SK-N-SH treated with all-trans-retinoic acid at 6 μM for 48 hours (cell line): ENCODE measurements at regions not wholly inside any gene's neighbourhood (a gene's known extent, or its start where the extent isn't known, plus 50 kb on each side); places are given as distances from the start of the nearest gene placed in this dataset.

Source experiments
- ARNTL ChIP-seq: fragments of 450-650 bp; formaldehyde crosslinking; IDR thresholded peaks from 2 replicates; pipeline ENCODE4 v1.5.0; 2020; ENCODE audit warnings: low read depth, mild to moderate bottlenecking, moderate library complexity, borderline replicate concordance
- RARB ChIP-seq: fragments of 250-450 bp; sonication (Bioruptor Pico); IDR thresholded peaks from 2 replicates; pipeline ENCODE4 v1.8.0; 2021; ENCODE audit warnings: mild to moderate bottlenecking, moderate library complexity
- SNAI2 ChIP-seq: fragments of 250-450 bp; sonication (Bioruptor Pico); IDR thresholded peaks from 2 replicates; pipeline ENCODE4 v1.5.0; 2020; ENCODE audit warnings: mild to moderate bottlenecking, moderate library complexity
- TOX ChIP-seq: fragments of 250-450 bp; sonication (Bioruptor Pico); IDR thresholded peaks from 2 replicates; pipeline ENCODE4 v1.8.0; 2021; ENCODE audit warnings: mild to moderate bottlenecking, moderate library complexity, borderline replicate concordance
- ZC3H10 ChIP-seq: fragments of 250-450 bp; sonication (Bioruptor Pico); IDR thresholded peaks from 2 replicates; pipeline ENCODE4 v1.5.1; 2021; ENCODE audit warnings: mild to moderate bottlenecking, moderate library complexity
- ZFP3 ChIP-seq: fragments of 250-450 bp; sonication (Bioruptor Pico); IDR thresholded peaks from 2 replicates; pipeline ENCODE4 v1.5.0; 2020; ENCODE audit warnings: mild to moderate bottlenecking, moderate library complexity
- ZNF565 ChIP-seq: fragments of 450-650 bp; formaldehyde crosslinking; conservative IDR thresholded peaks from 2 replicates; pipeline ENCODE4 v1.5.0; 2020; ENCODE audit warnings: low read depth, mild to moderate bottlenecking, moderate library complexity
- ZNF8 ChIP-seq: fragments of 450-650 bp; formaldehyde crosslinking; IDR thresholded peaks from 2 replicates; pipeline ENCODE4 v1.5.0; 2020; ENCODE audit warnings: mild to moderate bottlenecking, moderate library complexity
- TF ChIP-seq, protein P1 (sequence below): fragments of 250-450 bp; sonication (Bioruptor Pico); IDR thresholded peaks from 2 replicates; pipeline ENCODE4 v1.5.0; 2020; ENCODE audit warnings: mild to moderate bottlenecking, moderate library complexity
- TF ChIP-seq, protein P2 (sequence below): fragments of 250-450 bp; sonication (Bioruptor Pico); IDR thresholded peaks from 2 replicates; pipeline ENCODE4 v1.8.0; 2021; ENCODE audit warnings: low read depth, mild to moderate bottlenecking, moderate library complexity, borderline replicate concordance
- TF ChIP-seq, protein P3 (sequence below): fragments of 250-450 bp; sonication (Bioruptor Pico); IDR thresholded peaks from 2 replicates; pipeline ENCODE4 v1.8.0; 2020; ENCODE audit warnings: mild to moderate bottlenecking, moderate library complexity, borderline replicate concordance
- TF ChIP-seq, protein P4 (sequence below): fragments of 250-450 bp; sonication (Bioruptor Pico); IDR thresholded peaks from 2 replicates; pipeline ENCODE4 v1.5.1; 2020; ENCODE audit warnings: low read depth, mild to moderate bottlenecking, moderate library complexity

DNA sequence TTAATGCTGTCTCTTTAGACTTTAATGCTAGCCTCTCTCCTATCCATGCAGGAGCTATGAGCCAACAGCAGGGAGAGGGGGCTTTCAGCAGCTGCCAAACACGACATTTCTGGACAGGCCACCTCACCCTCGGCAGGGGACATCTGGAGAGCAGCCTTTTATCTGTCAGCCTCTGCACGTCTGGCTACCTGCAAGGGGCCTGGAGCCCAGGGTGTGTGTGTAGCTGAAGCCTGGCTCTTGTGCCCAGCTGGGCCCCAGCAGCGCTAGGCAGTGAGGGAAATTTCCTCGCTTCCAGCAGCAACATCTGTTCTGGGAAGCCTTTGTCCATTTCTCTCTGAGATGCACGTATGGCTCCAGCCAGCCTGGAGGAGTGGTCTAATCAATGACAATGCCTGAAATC lies 728.7 kb upstream of the ID2 start:
- TF ChIP-seq ZFP3 (CRISPR knock-in tag) (no peak), ARNTL (CRISPR knock-in tag) (no peak), SNAI2 (CRISPR knock-in tag) (no peak), ZC3H10 (CRISPR knock-in tag) (no peak), ZNF565 (no peak), TOX (CRISPR knock-in tag) (no peak), ZNF8 (CRISPR knock-in tag) (peak; percentile 68; the same call in 1 of the 2 replicates), RARB (CRISPR knock-in tag) (no peak)
- TF ChIP-seq, protein P1, sequence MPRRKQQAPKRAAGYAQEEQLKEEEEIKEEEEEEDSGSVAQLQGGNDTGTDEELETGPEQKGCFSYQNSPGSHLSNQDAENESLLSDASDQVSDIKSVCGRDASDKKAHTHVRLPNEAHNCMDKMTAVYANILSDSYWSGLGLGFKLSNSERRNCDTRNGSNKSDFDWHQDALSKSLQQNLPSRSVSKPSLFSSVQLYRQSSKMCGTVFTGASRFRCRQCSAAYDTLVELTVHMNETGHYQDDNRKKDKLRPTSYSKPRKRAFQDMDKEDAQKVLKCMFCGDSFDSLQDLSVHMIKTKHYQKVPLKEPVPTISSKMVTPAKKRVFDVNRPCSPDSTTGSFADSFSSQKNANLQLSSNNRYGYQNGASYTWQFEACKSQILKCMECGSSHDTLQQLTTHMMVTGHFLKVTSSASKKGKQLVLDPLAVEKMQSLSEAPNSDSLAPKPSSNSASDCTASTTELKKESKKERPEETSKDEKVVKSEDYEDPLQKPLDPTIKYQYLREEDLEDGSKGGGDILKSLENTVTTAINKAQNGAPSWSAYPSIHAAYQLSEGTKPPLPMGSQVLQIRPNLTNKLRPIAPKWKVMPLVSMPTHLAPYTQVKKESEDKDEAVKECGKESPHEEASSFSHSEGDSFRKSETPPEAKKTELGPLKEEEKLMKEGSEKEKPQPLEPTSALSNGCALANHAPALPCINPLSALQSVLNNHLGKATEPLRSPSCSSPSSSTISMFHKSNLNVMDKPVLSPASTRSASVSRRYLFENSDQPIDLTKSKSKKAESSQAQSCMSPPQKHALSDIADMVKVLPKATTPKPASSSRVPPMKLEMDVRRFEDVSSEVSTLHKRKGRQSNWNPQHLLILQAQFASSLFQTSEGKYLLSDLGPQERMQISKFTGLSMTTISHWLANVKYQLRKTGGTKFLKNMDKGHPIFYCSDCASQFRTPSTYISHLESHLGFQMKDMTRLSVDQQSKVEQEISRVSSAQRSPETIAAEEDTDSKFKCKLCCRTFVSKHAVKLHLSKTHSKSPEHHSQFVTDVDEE = peak; percentile 84
- TF ChIP-seq, protein P2, sequence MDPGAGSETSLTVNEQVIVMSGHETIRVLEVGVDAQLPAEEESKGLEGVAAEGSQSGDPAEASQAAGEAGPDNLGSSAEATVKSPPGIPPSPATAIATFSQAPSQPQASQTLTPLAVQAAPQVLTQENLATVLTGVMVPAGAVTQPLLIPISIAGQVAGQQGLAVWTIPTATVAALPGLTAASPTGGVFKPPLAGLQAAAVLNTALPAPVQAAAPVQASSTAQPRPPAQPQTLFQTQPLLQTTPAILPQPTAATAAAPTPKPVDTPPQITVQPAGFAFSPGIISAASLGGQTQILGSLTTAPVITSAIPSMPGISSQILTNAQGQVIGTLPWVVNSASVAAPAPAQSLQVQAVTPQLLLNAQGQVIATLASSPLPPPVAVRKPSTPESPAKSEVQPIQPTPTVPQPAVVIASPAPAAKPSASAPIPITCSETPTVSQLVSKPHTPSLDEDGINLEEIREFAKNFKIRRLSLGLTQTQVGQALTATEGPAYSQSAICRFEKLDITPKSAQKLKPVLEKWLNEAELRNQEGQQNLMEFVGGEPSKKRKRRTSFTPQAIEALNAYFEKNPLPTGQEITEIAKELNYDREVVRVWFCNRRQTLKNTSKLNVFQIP (CRISPR knock-in tag) = no peak
- TF ChIP-seq, protein P3, sequence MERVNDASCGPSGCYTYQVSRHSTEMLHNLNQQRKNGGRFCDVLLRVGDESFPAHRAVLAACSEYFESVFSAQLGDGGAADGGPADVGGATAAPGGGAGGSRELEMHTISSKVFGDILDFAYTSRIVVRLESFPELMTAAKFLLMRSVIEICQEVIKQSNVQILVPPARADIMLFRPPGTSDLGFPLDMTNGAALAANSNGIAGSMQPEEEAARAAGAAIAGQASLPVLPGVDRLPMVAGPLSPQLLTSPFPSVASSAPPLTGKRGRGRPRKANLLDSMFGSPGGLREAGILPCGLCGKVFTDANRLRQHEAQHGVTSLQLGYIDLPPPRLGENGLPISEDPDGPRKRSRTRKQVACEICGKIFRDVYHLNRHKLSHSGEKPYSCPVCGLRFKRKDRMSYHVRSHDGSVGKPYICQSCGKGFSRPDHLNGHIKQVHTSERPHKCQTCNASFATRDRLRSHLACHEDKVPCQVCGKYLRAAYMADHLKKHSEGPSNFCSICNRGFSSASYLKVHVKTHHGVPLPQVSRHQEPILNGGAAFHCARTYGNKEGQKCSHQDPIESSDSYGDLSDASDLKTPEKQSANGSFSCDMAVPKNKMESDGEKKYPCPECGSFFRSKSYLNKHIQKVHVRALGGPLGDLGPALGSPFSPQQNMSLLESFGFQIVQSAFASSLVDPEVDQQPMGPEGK (CRISPR knock-in tag) = no peak
- TF ChIP-seq, protein P4, sequence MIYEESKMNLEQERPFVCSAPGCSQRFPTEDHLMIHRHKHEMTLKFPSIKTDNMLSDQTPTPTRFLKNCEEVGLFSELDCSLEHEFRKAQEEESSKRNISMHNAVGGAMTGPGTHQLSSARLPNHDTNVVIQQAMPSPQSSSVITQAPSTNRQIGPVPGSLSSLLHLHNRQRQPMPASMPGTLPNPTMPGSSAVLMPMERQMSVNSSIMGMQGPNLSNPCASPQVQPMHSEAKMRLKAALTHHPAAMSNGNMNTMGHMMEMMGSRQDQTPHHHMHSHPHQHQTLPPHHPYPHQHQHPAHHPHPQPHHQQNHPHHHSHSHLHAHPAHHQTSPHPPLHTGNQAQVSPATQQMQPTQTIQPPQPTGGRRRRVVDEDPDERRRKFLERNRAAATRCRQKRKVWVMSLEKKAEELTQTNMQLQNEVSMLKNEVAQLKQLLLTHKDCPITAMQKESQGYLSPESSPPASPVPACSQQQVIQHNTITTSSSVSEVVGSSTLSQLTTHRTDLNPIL (CRISPR knock-in tag) = no peak
